ENCODE measurements at regions not wholly inside any gene's neighbourhood (a gene's known extent, or its start where the extent isn't known, plus 50 kb on each side); places are given as distances from the start of the nearest gene placed in this dataset.

DNA sequence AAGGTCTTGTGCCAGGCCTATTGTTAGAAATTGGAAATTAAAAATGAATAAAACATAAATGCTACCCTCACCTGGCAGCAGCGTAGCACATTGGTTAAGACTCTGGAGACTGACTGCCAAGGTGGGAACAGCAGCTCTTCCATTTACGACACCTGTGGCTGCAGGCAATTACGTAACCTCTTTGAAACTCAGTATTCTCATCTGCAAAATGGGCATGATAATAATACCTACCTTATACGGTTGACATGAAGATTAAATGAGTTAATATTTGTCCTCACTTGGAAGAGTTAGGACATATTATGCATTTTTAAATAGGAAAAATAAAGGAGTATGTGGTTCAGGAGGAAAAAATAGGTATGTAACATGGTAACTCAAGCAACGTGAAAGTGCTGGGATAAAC lies 279.3 kb upstream of the NCKAP5 start:
- H3K4me1 Mint-ChIP-seq = peaks cover 4% of the 10 kb centered on the region
- H3K27ac Mint-ChIP-seq (ENCODE audit: low read depth) = no peak overlapping the region
- ATAC-seq (replicated peaks; ENCODE audit: extremely low read depth, poor library complexity, severe bottlenecking) = no peak
- no peaks in the 10 kb centered on the region for H3K9me3 Mint-ChIP-seq
- no peak for DNase-seq (ENCODE audit: low spot score in 2 of 2)
- peaks cover 48% of the 10 kb centered on the region for H3K27me3 Mint-ChIP-seq
- H3K4me3 Mint-ChIP-seq = no peak overlapping the region
- H3K36me3 Mint-ChIP-seq (ENCODE audit: insufficient read depth) = no peaks in the 10 kb centered on the region

DNA sequence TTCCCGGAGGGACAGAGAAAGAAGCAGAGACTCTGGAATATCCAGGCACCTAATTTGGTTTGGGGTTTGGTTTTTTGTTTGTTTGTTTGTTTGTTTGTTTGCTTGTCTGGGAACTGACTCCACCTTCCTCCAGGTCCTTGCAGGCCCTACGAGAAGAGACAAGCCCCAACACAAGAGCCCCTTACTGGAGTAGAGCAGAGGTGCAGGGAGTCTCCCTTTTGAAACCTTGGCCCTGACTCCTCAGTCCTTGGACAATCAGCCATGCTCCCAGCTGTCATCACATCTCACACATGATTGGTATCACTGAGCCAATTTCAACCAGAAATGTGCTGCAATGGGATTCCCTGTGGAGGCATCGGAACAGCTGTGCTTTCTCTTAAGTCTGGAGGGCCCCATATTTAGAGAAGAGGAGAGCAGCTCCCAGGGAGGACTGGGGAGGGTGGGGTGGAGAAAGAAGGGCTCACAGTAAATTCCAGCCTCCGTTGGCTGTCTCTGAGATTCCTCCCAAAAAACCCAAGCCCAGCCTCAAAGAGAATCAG lies 279.9 kb upstream of the NCKAP5 start:
- Mint-ChIP-seq H3K36me3 (ENCODE audit: insufficient read depth) (no peaks in the 10 kb centered on the region), H3K27ac (ENCODE audit: low read depth) (no peak overlapping the region), H3K4me1 (peaks cover 4% of the 10 kb centered on the region), H3K9me3 (no peaks in the 10 kb centered on the region), H3K4me3 (no peak overlapping the region), H3K27me3 (peaks cover 48% of the 10 kb centered on the region)
- no peak for DNase-seq (ENCODE audit: low spot score in 2 of 2)
- no peak for ATAC-seq (replicated peaks; ENCODE audit: extremely low read depth, poor library complexity, severe bottlenecking)

GRCh38 chr2:133849341-133849740 lies 281.1 kb upstream of the NCKAP5 start:
- no peak for ATAC-seq (replicated peaks; ENCODE audit: extremely low read depth, poor library complexity, severe bottlenecking)
- Mint-ChIP-seq H3K4me3 (no peak overlapping the region), H3K9me3 (no peaks in the 10 kb centered on the region), H3K4me1 (no peaks in the 10 kb centered on the region), H3K27me3 (peaks cover 56% of the 10 kb centered on the region), H3K36me3 (ENCODE audit: insufficient read depth) (no peaks in the 10 kb centered on the region), H3K27ac (ENCODE audit: low read depth) (no peak overlapping the region)
- no peak for DNase-seq (ENCODE audit: low spot score in 2 of 2)

DNA sequence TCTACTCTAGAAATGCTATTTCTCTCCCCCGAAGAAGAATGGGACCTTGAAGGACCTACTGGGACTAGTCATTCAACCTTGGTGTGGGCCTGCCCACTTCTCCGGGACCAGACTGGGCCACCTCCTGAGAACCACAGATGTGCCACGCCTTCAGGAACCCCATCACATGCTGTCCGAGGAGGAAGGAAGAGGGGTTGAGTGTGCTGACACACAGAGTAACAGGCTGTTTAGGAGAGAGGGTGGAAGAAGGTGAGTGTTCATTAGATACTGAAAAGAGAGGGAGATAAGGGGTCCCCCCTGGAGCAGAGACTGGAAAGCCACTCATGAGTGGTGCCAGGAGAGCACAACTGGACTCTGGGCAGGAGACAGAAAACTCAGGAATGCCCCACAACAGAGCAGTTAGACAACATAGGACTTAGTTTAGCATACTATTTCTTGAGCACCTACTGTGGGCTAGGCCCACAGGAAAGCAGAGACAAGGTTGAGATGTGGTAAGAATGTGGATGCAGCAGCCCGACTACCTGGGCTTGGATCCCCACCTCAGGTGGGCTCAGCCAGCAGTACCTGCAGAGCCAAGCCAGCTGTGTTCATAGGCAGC lies 286.4 kb upstream of the NCKAP5 start:
- no peaks in the 10 kb centered on the region for H3K9me3 Mint-ChIP-seq
- no peaks in the 10 kb centered on the region for H3K4me1 Mint-ChIP-seq
- H3K36me3 Mint-ChIP-seq (ENCODE audit: insufficient read depth) = no peaks in the 10 kb centered on the region
- ATAC-seq (replicated peaks; ENCODE audit: extremely low read depth, poor library complexity, severe bottlenecking) = no peak
- H3K27me3 Mint-ChIP-seq = peaks cover 36% of the 10 kb centered on the region
- no peak overlapping the region for H3K4me3 Mint-ChIP-seq
- H3K27ac Mint-ChIP-seq (ENCODE audit: low read depth) = no peak overlapping the region
- no peak for DNase-seq (ENCODE audit: low spot score in 2 of 2)

DNA sequence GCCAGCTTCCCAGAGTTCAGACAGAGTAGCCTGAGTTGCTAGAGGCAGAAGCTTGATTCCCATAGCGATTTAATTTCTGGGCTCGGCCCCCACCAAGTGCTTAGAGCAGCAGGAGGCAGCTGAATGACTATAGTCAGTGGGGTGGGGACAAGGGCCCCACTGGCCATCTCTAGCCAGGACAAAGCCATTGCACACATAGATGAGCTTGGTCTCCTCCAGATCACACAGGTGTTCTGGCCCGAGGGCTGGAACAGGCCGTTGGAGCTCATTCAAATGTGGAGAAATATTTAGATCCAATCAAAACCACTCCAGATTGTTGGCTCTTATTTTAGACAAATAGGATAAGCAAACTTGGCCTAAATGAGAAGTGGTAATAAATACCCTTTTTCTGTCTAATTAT lies 287.3 kb upstream of the NCKAP5 start:
- H3K9me3 Mint-ChIP-seq = no peaks in the 10 kb centered on the region
- H3K27ac Mint-ChIP-seq (ENCODE audit: low read depth) = no peak overlapping the region
- no peaks in the 10 kb centered on the region for H3K4me1 Mint-ChIP-seq
- no peaks in the 10 kb centered on the region for H3K36me3 Mint-ChIP-seq (ENCODE audit: insufficient read depth)
- DNase-seq (ENCODE audit: low spot score in 2 of 2) (no peak), ATAC-seq (replicated peaks; ENCODE audit: extremely low read depth, poor library complexity, severe bottlenecking) (no peak)
- H3K4me3 Mint-ChIP-seq = no peak overlapping the region
- peaks cover 36% of the 10 kb centered on the region for H3K27me3 Mint-ChIP-seq

DNA sequence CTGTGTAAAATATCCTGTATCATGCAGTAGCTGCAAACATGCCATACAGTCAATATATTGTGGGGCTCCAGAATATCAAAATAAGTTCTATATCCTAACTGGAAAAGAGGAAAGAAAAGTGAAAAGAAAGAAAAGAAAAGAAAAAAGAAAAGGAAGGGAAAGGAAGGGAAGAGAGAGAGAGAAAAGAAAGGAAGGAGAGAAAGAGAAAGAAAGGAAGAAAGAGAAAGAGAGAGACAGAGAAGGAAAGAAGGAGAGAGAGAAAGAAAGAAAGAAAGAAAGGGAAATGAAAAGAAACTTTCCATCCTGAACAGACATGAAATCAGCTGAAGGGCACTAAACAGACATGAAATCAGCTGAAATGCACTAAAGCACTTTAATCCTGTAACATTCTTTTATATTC lies 288.4 kb upstream of the NCKAP5 start:
- H3K4me3 Mint-ChIP-seq = no peak overlapping the region
- H3K27ac Mint-ChIP-seq (ENCODE audit: low read depth) = no peak overlapping the region
- peaks cover 40% of the 10 kb centered on the region for H3K27me3 Mint-ChIP-seq
- no peaks in the 10 kb centered on the region for H3K36me3 Mint-ChIP-seq (ENCODE audit: insufficient read depth)
- ATAC-seq (replicated peaks; ENCODE audit: extremely low read depth, poor library complexity, severe bottlenecking) (no peak), DNase-seq (ENCODE audit: low spot score in 2 of 2) (no peak)
- no peaks in the 10 kb centered on the region for H3K4me1 Mint-ChIP-seq
- H3K9me3 Mint-ChIP-seq = no peaks in the 10 kb centered on the region

GRCh38 chr2:133859578-133859977 lies 291.3 kb upstream of the NCKAP5 start:
- DNase-seq (ENCODE audit: low spot score in 2 of 2) (no peak), ATAC-seq (replicated peaks; ENCODE audit: extremely low read depth, poor library complexity, severe bottlenecking) (no peak)
- Mint-ChIP-seq H3K36me3 (ENCODE audit: insufficient read depth) (no peaks in the 10 kb centered on the region), H3K4me1 (no peaks in the 10 kb centered on the region), H3K27ac (ENCODE audit: low read depth) (no peak overlapping the region), H3K4me3 (no peak overlapping the region), H3K27me3 (peaks cover 43% of the 10 kb centered on the region), H3K9me3 (no peaks in the 10 kb centered on the region)

- Mint-ChIP-seq H3K4me3 (no peak overlapping the region), H3K4me1 (no peaks in the 10 kb centered on the region)
- no peak for ATAC-seq (replicated peaks; ENCODE audit: extremely low read depth, poor library complexity, severe bottlenecking)
Measured at GRCh38 chr2:133862400-133862977, 294.2 kb upstream of the NCKAP5 start.

GRCh38 chr2:133863106-133863800 lies 295.0 kb upstream of the NCKAP5 start:
- no peak overlapping the region for H3K4me3 Mint-ChIP-seq
- H3K9me3 Mint-ChIP-seq = no peaks in the 10 kb centered on the region
- no peaks in the 10 kb centered on the region for H3K4me1 Mint-ChIP-seq
- H3K36me3 Mint-ChIP-seq (ENCODE audit: insufficient read depth) = no peaks in the 10 kb centered on the region
- DNase-seq (ENCODE audit: low spot score in 2 of 2) = no peak
- peaks cover 58% of the 10 kb centered on the region for H3K27me3 Mint-ChIP-seq
- no peak for ATAC-seq (replicated peaks; ENCODE audit: extremely low read depth, poor library complexity, severe bottlenecking)
- H3K27ac Mint-ChIP-seq (ENCODE audit: low read depth) = no peak overlapping the region

More at GRCh38 chr2:133862400-133862977, 294.2 kb upstream of the NCKAP5 start:
- H3K9me3 Mint-ChIP-seq = no peaks in the 10 kb centered on the region
- peaks cover 51% of the 10 kb centered on the region for H3K27me3 Mint-ChIP-seq
- H3K27ac Mint-ChIP-seq (ENCODE audit: low read depth) = no peak overlapping the region
- no peak for DNase-seq (ENCODE audit: low spot score in 2 of 2)
- H3K36me3 Mint-ChIP-seq (ENCODE audit: insufficient read depth) = no peaks in the 10 kb centered on the region

- Mint-ChIP-seq H3K36me3 (ENCODE audit: insufficient read depth) (no peaks in the 10 kb centered on the region), H3K4me1 (no peaks in the 10 kb centered on the region), H3K9me3 (no peaks in the 10 kb centered on the region), H3K4me3 (no peak overlapping the region), H3K27ac (ENCODE audit: low read depth) (no peak overlapping the region), H3K27me3 (peaks cover 77% of the 10 kb centered on the region)
- ATAC-seq (replicated peaks; ENCODE audit: extremely low read depth, poor library complexity, severe bottlenecking) = no peak
- no peak for DNase-seq (ENCODE audit: low spot score in 2 of 2)
Measured at GRCh38 chr2:133865141-133865540, 296.9 kb upstream of the NCKAP5 start.

- Mint-ChIP-seq H3K27me3 (peaks cover 75% of the 10 kb centered on the region), H3K4me3 (no peak overlapping the region), H3K27ac (ENCODE audit: low read depth) (no peak overlapping the region), H3K9me3 (no peaks in the 10 kb centered on the region), H3K4me1 (no peaks in the 10 kb centered on the region), H3K36me3 (ENCODE audit: insufficient read depth) (no peaks in the 10 kb centered on the region)
- no peak for ATAC-seq (replicated peaks; ENCODE audit: extremely low read depth, poor library complexity, severe bottlenecking)
- no peak for DNase-seq (ENCODE audit: low spot score in 2 of 2)
Measured at GRCh38 chr2:133867166-133867565, 298.9 kb upstream of the NCKAP5 start.

DNA sequence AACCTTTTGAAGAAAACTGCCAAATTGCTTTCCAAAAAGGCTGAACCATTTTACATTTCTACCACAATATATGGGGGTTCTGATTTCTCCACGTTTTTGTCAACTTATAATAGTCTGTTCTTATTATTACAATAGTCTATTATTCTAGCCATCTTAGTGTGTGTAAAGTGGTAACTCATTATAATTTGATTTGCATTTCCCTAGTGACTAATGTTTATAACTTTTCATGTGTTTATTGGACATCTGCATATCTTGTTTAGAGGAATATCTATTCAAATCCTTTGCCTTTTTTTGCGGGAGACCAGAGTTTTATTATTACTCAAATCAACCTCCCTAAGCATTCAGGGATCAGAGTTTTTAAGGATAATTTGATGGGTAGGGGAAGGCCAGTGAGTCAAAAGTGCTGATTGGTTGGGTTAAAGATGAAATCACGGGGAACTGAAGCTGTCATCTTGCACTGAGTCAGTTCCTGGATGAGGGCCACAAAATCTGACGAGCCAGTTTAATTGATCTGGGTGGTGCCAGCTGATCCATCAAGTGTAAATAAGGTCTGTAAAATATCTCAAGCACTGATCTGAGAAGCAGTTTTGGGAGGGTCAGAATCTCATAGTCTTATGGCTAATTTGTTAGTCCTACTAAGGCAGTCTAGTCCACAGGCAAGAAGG lies 303.4 kb upstream of the NCKAP5 start:
- no peak for ATAC-seq (replicated peaks; ENCODE audit: extremely low read depth, poor library complexity, severe bottlenecking)

More for the DNA sequence above, 303.4 kb upstream of the NCKAP5 start:
- H3K4me3 Mint-ChIP-seq = no peak overlapping the region
- H3K27me3 Mint-ChIP-seq = peaks cover 72% of the 10 kb centered on the region
- no peak for DNase-seq (ENCODE audit: low spot score in 2 of 2)
- H3K27ac Mint-ChIP-seq (ENCODE audit: low read depth) = no peak overlapping the region
- no peaks in the 10 kb centered on the region for H3K9me3 Mint-ChIP-seq
- no peaks in the 10 kb centered on the region for H3K4me1 Mint-ChIP-seq
- H3K36me3 Mint-ChIP-seq (ENCODE audit: insufficient read depth) = no peaks in the 10 kb centered on the region

Data from central memory CD8-positive, alpha-beta T cell (primary cell).